K562 (cell line): ENCODE measurements at regions not wholly inside any gene's neighbourhood (a gene's known extent, or its start where the extent isn't known, plus 50 kb on each side); places are given as distances from the start of the nearest gene placed in this dataset.
"Not testable (repeated sequence)": the region's sequence is repeated elsewhere in the genome, so short reads cannot be mapped to it uniquely, and the experiment has no call there.

Experiments
- ATAC-seq: fragments of 200-7000 bp; cut with Tn5 transposase; 3 replicates; pipeline ENCODE4 v1.9.1; 2020; ENCODE audit warnings: moderate library complexity
- BruUV-seq: library from RNA; stranded (reverse); fragments of 400-500 nt; replicated peaks from 2 replicates; lab custom pipeline; 2021; lab: Mats Ljungman, UMichigan
- CTCF ChIA-PET: fragments of 300-600 bp; formaldehyde crosslinking; extraction: SDS; loops from one replicate; lab custom pipeline; 2021; ENCODE audit warnings: low intra/inter-chr PET ratio; lab: Yijun Ruan, JAX
- POLR2A ChIA-PET: fragments of 300-600, 350-650 bp; sonication (Branson Sonifier 250); formaldehyde crosslinking; extraction: SDS; loops from one replicate; lab custom pipeline; 2021; ENCODE audit warnings: antibody characterized with exemption, inconsistent platforms; lab: Yijun Ruan, JAX
- DNase-seq, 4 experiments: peaks; one replicate each; pipeline versions ENCODE4 v3.0.0 to v3.0.0-alpha.2; 2011 to 2018; ENCODE audit warnings: low spot score in 3 of 4, mixed read lengths in 3 of 4; ENCODE audit errors: extremely low read depth in 1 of 4
- FAIRE-seq: peaks from 2 replicates; lab custom pipeline; 2011; peaks lifted over from hg19 to GRCh38; lab: Jason Lieb, UNC
- H2AFZ ChIP-seq: 2 replicates; pipeline ENCODE4 v1.6.0; 2011; ENCODE audit warnings: low read depth, low read length, control low read depth, inconsistent platforms
- H3K27ac ChIP-seq: fragments of 200-600 bp; 3 replicates; pipeline ENCODE4 v1.8.0; 2011; ENCODE audit warnings: low read depth, mild to moderate bottlenecking, control low read depth, inconsistent platforms, low read length, moderate library complexity, mixed read lengths; ENCODE audit errors: extremely low read depth
- H3K27me3 ChIP-seq, 2 experiments: fragments of 300-600 bp in 1 of 2; 2 replicates in 1 of 2; 3 replicates in 1 of 2; pipeline versions ENCODE4 v1.6.0 to v1.8.0; 2011; ENCODE audit warnings: inconsistent platforms in 2 of 2, low read length in 2 of 2, mild to moderate bottlenecking in 1 of 2, mixed read lengths in 1 of 2, moderate library complexity in 1 of 2; ENCODE audit not compliant: control insufficient read depth in 2 of 2, insufficient read depth in 2 of 2
- H3K36me3 ChIP-seq: fragments of 300-600 bp; 3 replicates; pipeline ENCODE4 v1.8.0; 2011; ENCODE audit warnings: mild to moderate bottlenecking, low read length, inconsistent platforms; ENCODE audit not compliant: control insufficient read depth, insufficient read depth
- H3K4me1 ChIP-seq, 2 experiments: fragments of 200-600 bp in 1 of 2; replicated peaks in 1 of 2; 2 replicates in 1 of 2; 3 replicates in 1 of 2; pipeline versions ENCODE4 v1.5.1 to v1.8.0; 2011; ENCODE audit warnings: inconsistent platforms in 2 of 2, low read length in 2 of 2, mild to moderate bottlenecking in 1 of 2, mixed read lengths in 1 of 2, moderate library complexity in 1 of 2; ENCODE audit not compliant: control insufficient read depth in 2 of 2, insufficient read depth in 2 of 2
- H3K4me2 ChIP-seq: 2 replicates; pipeline ENCODE4 v1.6.1; 2011; ENCODE audit warnings: low read length, control low read depth, inconsistent platforms, mixed read lengths; ENCODE audit not compliant: insufficient read depth
- H3K4me3 ChIP-seq: fragments of 200-600 bp; sonication (generic), shearing (Covaris generic); 2 replicates; pipeline ENCODE4 v1.5.1; 2016; ENCODE audit warnings: control low read depth, inconsistent platforms
- H3K79me2 ChIP-seq: fragments of 200-600 bp; 3 replicates; pipeline ENCODE4 v1.8.0; 2011; ENCODE audit warnings: low read length, inconsistent platforms; ENCODE audit not compliant: control insufficient read depth, insufficient read depth
- H3K9ac ChIP-seq, 2 experiments: 2 replicates each; pipeline versions ENCODE4 v1.6.0 to v1.6.1; 2011; ENCODE audit warnings: low read depth in 2 of 2, low read length in 2 of 2, control low read depth in 1 of 2, inconsistent platforms in 1 of 2, mild to moderate bottlenecking in 1 of 2, mixed read lengths in 1 of 2; ENCODE audit not compliant: insufficient read depth in 1 of 2
- H3K9me1 ChIP-seq: one replicate; pipeline ENCODE4 v1.6.0; 2011; ENCODE audit warnings: inconsistent platforms, mild to moderate bottlenecking, low read length, moderate library complexity; ENCODE audit not compliant: control insufficient read depth, insufficient read depth
- H3K9me3 ChIP-seq: replicated peaks from 2 replicates; pipeline ENCODE4 v1.5.1; 2011; ENCODE audit warnings: low read depth, low read length, inconsistent platforms; ENCODE audit not compliant: control insufficient read depth, insufficient read depth
- H4K20me1 ChIP-seq: replicated peaks from 2 replicates; pipeline ENCODE4 v1.6.1; 2011; ENCODE audit warnings: low read length, inconsistent platforms, mixed read lengths; ENCODE audit not compliant: control insufficient read depth, insufficient read depth
- CBX3 ChIP-seq, 2 experiments: IDR thresholded peaks; 1 replicate in 1 of 2; 2 replicates in 1 of 2; pipeline ENCODE4 v1.6.1; 2012; ENCODE audit warnings: inconsistent platforms in 2 of 2, low read length in 2 of 2, borderline replicate concordance in 1 of 2, control low read depth in 1 of 2
- CBX5 ChIP-seq: IDR thresholded peaks from 2 replicates; pipeline ENCODE4 v1.6.1; 2014; ENCODE audit warnings: low read depth, borderline replicate concordance
- HDAC1 ChIP-seq, 2 experiments: fragments of 450-650 bp; IDR thresholded peaks; 2 replicates each; pipeline ENCODE4 v1.6.1; 2016 to 2017; ENCODE audit warnings: inconsistent platforms in 1 of 2, mild to moderate bottlenecking in 1 of 2, moderate library complexity in 1 of 2
- NFRKB ChIP-seq: fragments of 450-650 bp; IDR thresholded peaks from 2 replicates; pipeline ENCODE4 v1.6.1; 2016; ENCODE audit warnings: low read depth
- POLR2B ChIP-seq: fragments of 450-650 bp; IDR thresholded peaks from 2 replicates; pipeline ENCODE4 v1.6.1; 2018; ENCODE audit warnings: low read depth; ENCODE audit not compliant: partially characterized antibody
- TRIM24 ChIP-seq, 2 experiments: fragments of 450-650 bp; IDR thresholded peaks; 2 replicates each; pipeline ENCODE4 v1.6.1; 2016
- WGBS: fragments of 100-300 bp; shearing (Covaris generic); methylation state at CpG from one replicate; pipeline ENCODE4 v1.1.6; 2016; ENCODE audit warnings: low coverage, mixed read lengths; ENCODE audit not compliant: insufficient coverage; ENCODE audit errors: missing lambda C conversion rate; 5-methylcytosine and 5-hydroxymethylcytosine counted together
- in situ Hi-C: fragments of 300-500 bp; cut with MboI; formaldehyde crosslinking; loops from 4 replicates; pipeline ENCODE4 v1.15.0; 2018; ENCODE audit warnings: inconsistent platforms, mixed read lengths
- intact Hi-C: fragments of 100-400 bp; cut with micrococcal nuclease; formaldehyde crosslinking; loops from 2 replicates; pipeline ENCODE4 v1.14.2; 2022
- TF ChIP-seq, protein P1 (sequence below), 2 experiments: fragments of 450-650 bp; conservative IDR thresholded peaks; 2 replicates each; pipeline ENCODE4 v1.6.1; 2017; ENCODE audit warnings: mild to moderate bottlenecking in 2 of 2, moderate library complexity in 2 of 2
- TF ChIP-seq, protein P2 (sequence below): fragments of 200-800 bp; sonication (Bioruptor generic); IDR thresholded peaks from 2 replicates; pipeline ENCODE4 v1.6.1; 2017; ENCODE audit warnings: missing genetic modification characterization, missing compliant biosample characterization
- TF ChIP-seq, protein P3 (sequence below), 2 experiments: fragments of 450-650 bp; IDR thresholded peaks; 2 replicates each; pipeline ENCODE4 v1.6.1; 2016
- TF ChIP-seq, protein P4 (sequence below): fragments of 450-650 bp; IDR thresholded peaks from 2 replicates; pipeline ENCODE4 v1.6.1; 2016; ENCODE audit warnings: borderline replicate concordance

DNA sequence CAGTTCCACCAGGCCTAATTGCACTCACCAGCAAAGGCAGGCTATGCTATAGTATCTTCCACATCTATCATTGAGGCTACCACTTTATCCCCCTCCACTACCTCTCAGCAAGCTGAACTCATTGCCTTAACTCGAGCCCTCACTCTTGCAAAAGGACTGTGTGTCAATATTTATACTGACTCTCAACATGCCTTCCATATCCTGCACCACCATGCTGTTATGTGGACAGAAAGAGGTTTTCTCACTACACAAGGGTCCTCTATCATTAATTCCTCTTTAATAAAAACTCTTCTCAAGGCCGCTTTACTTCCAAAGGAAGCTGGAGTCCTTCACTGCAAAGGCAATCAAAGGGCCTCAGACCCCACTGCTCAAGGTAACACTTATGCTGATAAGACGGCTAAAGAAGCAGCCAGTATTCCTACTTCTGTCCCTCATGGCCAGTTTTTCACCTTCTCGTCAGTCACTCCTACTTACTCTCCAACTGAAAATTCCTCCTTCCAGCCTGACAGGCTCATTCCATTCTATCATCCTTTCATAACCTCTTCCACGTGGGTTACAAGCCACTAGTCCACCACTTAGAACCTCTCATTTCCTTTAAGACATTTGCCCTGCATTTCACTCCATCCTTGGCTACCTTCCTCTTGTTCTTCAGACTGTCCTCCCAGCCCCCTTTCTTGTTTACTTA, 1110.9 kb upstream of the TMEM132C start:
- POLR2A ChIA-PET, FAIRE-seq, DNase-seq, H3K9me1 ChIP-seq, ATAC-seq, H2AFZ ChIP-seq, H3K4me1 ChIP-seq, H3K9me3 ChIP-seq, H4K20me1 ChIP-seq, CTCF ChIA-PET, BruUV-seq, in situ Hi-C loops, H3K27me3 ChIP-seq: not testable (repeated sequence)
- intact Hi-C loops = loop anchor here (5.0 to 10.0 kb wide), 4 partner anchors 49 to 249 kb away; no protein-coding TSS in a partner anchor
- H3K79me2 ChIP-seq = peaks cover 98% of the 10 kb centered on the region
- peak overlapping the region; percentile 80 for H3K4me2 ChIP-seq
- H3K27ac ChIP-seq = peak overlapping the region; percentile 90
- WGBS = 44% methylated on average over 5 of the region's 5 CpGs
- H3K9ac ChIP-seq = peak overlapping the region; percentile 49 to 79; a peak in 3 of 4 replicates
- peaks cover 71% of the 10 kb centered on the region for H3K36me3 ChIP-seq
- H3K4me3 ChIP-seq = peak overlapping the region; percentile 55
- 0 out of 2 replicates have a peak, but pooled peaks have one; percentile 55 for TF ChIP-seq NFRKB
- TF ChIP-seq, protein P1, sequence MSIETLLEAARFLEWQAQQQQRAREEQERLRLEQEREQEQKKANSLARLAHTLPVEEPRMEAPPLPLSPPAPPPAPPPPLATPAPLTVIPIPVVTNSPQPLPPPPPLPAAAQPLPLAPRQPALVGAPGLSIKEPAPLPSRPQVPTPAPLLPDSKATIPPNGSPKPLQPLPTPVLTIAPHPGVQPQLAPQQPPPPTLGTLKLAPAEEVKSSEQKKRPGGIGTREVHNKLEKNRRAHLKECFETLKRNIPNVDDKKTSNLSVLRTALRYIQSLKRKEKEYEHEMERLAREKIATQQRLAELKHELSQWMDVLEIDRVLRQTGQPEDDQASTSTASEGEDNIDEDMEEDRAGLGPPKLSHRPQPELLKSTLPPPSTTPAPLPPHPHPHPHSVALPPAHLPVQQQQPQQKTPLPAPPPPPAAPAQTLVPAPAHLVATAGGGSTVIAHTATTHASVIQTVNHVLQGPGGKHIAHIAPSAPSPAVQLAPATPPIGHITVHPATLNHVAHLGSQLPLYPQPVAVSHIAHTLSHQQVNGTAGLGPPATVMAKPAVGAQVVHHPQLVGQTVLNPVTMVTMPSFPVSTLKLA (conservative IDR thresholded peaks at IDR 0.05) = peak in 1 of 2 experiments; percentile 36; a peak in 1 of 4 replicates
- TF ChIP-seq TRIM24 (IDR thresholded peaks at IDR 0.05) = peak in 1 of 2 experiments; percentile 41; a peak in 1 of 4 replicates
- TF ChIP-seq HDAC1 (IDR thresholded peaks at IDR 0.05) = 0 out of 4 replicates have a peak, but pooled peaks of 1 of the 2 experiments have one; percentile 23
- 0 out of 2 replicates have a peak, but pooled peaks have one; percentile 64 for TF ChIP-seq CBX5
- TF ChIP-seq, protein P2, sequence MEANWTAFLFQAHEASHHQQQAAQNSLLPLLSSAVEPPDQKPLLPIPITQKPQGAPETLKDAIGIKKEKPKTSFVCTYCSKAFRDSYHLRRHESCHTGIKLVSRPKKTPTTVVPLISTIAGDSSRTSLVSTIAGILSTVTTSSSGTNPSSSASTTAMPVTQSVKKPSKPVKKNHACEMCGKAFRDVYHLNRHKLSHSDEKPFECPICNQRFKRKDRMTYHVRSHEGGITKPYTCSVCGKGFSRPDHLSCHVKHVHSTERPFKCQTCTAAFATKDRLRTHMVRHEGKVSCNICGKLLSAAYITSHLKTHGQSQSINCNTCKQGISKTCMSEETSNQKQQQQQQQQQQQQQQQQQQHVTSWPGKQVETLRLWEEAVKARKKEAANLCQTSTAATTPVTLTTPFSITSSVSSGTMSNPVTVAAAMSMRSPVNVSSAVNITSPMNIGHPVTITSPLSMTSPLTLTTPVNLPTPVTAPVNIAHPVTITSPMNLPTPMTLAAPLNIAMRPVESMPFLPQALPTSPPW (CRISPR knock-in tag) = peak; percentile 12; the same call in 1 of the 2 replicates
- TF ChIP-seq POLR2B = peak; percentile 13
- TF ChIP-seq, protein P3, sequence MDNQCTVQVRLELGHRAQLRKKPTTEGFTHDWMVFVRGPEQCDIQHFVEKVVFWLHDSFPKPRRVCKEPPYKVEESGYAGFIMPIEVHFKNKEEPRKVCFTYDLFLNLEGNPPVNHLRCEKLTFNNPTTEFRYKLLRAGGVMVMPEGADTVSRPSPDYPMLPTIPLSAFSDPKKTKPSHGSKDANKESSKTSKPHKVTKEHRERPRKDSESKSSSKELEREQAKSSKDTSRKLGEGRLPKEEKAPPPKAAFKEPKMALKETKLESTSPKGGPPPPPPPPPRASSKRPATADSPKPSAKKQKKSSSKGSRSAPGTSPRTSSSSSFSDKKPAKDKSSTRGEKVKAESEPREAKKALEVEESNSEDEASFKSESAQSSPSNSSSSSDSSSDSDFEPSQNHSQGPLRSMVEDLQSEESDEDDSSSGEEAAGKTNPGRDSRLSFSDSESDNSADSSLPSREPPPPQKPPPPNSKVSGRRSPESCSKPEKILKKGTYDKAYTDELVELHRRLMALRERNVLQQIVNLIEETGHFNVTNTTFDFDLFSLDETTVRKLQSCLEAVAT (IDR thresholded peaks at IDR 0.05) = peak; percentile 88 to 91; a peak in 3 of 4 replicates
- peak in 1 of 2 experiments; percentile 91; a peak in 2 of 3 replicates for TF ChIP-seq CBX3 (IDR thresholded peaks at IDR 0.05; ENCODE audit: borderline replicate concordance in 1 of 2, low read length in 2 of 2)
- TF ChIP-seq, protein P4, sequence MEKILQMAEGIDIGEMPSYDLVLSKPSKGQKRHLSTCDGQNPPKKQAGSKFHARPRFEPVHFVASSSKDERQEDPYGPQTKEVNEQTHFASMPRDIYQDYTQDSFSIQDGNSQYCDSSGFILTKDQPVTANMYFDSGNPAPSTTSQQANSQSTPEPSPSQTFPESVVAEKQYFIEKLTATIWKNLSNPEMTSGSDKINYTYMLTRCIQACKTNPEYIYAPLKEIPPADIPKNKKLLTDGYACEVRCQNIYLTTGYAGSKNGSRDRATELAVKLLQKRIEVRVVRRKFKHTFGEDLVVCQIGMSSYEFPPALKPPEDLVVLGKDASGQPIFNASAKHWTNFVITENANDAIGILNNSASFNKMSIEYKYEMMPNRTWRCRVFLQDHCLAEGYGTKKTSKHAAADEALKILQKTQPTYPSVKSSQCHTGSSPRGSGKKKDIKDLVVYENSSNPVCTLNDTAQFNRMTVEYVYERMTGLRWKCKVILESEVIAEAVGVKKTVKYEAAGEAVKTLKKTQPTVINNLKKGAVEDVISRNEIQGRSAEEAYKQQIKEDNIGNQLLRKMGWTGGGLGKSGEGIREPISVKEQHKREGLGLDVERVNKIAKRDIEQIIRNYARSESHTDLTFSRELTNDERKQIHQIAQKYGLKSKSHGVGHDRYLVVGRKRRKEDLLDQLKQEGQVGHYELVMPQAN = peak; percentile 44; the same call in 1 of the 2 replicates
